NB4 (cell line): ENCODE measurements at regions not wholly inside any gene's neighbourhood (a gene's known extent, or its start where the extent isn't known, plus 50 kb on each side); places are given as distances from the start of the nearest gene placed in this dataset.
"Not testable (repeated sequence)": the region's sequence is repeated elsewhere in the genome, so short reads cannot be mapped to it uniquely, and the experiment has no call there.

Experiments
- DNase-seq: peaks from one replicate; pipeline ENCODE4 v3.0.0; 2010; ENCODE audit warnings: low read depth
- H3K4me3 ChIP-seq: one replicate; pipeline ENCODE4 v1.5.1; 2011; ENCODE audit warnings: mild to moderate bottlenecking, low read depth, low read length, moderate library complexity
- CTCF ChIP-seq: IDR thresholded peaks from one replicate; pipeline ENCODE4 v1.5.1; 2012; ENCODE audit warnings: low read depth, low read length
- MAX ChIP-seq: IDR thresholded peaks from 2 replicates; pipeline ENCODE4 v1.6.1; 2011; ENCODE audit warnings: low read depth, low read length
- MYC ChIP-seq: IDR thresholded peaks from 2 replicates; pipeline ENCODE4 v1.6.1; 2011; ENCODE audit warnings: low read depth, low read length
- POLR2A ChIP-seq: IDR thresholded peaks from 2 replicates; pipeline ENCODE4 v1.6.1; 2011; ENCODE audit warnings: mild to moderate bottlenecking; ENCODE audit not compliant: insufficient read length; ENCODE audit errors: extremely low read depth

GRCh38 chr1:3992746-3993145, 92.7 kb upstream of the C1orf174 start:
- no peak for DNase-seq
- no peak overlapping the region for H3K4me3 ChIP-seq
- no peak for TF ChIP-seq POLR2A
- TF ChIP-seq MYC: no peak
- TF ChIP-seq MAX: no peak
- TF ChIP-seq CTCF: no peak

- no peak for DNase-seq
- H3K4me3 ChIP-seq: no peak overlapping the region
- no peak for TF ChIP-seq MAX
Measured at GRCh38 chr1:3993619-3994375, 93.7 kb upstream of the C1orf174 start.

- TF ChIP-seq CTCF: no peak
- TF ChIP-seq MAX: no peak
- TF ChIP-seq POLR2A: no peak
- no peak for TF ChIP-seq MYC
- no peak for DNase-seq
- H3K4me3 ChIP-seq: no peak overlapping the region
Measured at GRCh38 chr1:3995141-3995780, 95.2 kb upstream of the C1orf174 start.

GRCh38 chr1:3996846-3997705, 97.0 kb upstream of the C1orf174 start:
- H3K4me3 ChIP-seq: no peak overlapping the region
- TF ChIP-seq CTCF: no peak
- TF ChIP-seq POLR2A: no peak
- no peak for DNase-seq

GRCh38 chr1:3998086-3998485, 98.0 kb upstream of the C1orf174 start:
- DNase-seq: no peak
- no peak overlapping the region for H3K4me3 ChIP-seq
- no peak for TF ChIP-seq POLR2A
- no peak for TF ChIP-seq MAX
- no peak for TF ChIP-seq MYC
- TF ChIP-seq CTCF: no peak

GRCh38 chr1:3999514-3999913, 99.4 kb upstream of the C1orf174 start:
- not testable (repeated sequence) for DNase-seq, H3K4me3 ChIP-seq
